ENCODE measurements at regions not wholly inside any gene's neighbourhood (a gene's known extent, or its start where the extent isn't known, plus 50 kb on each side); places are given as distances from the start of the nearest gene placed in this dataset.

- H3K27ac ChIP-seq (ENCODE audit: extremely low read depth, low read depth, low read length): no peak overlapping the region
- no peak for TF ChIP-seq ZNF791 (tag by site-specific recombination; IDR thresholded peaks at IDR 0.05)
- no peak for TF ChIP-seq INSM2 (tag by site-specific recombination; IDR thresholded peaks at IDR 0.05)
- TF ChIP-seq ZNF529 (tag by site-specific recombination; IDR thresholded peaks at IDR 0.05; ENCODE audit: insufficient replicate concordance): no peak
- no peak for TF ChIP-seq ZNF132 (tag by site-specific recombination; IDR thresholded peaks at IDR 0.05; ENCODE audit: borderline replicate concordance)
- no peak for TF ChIP-seq ZNF416 (tag by site-specific recombination; IDR thresholded peaks at IDR 0.05)
- POLR2A ChIA-PET: no interaction called here
- no peaks in the 10 kb centered on the region for H3K4me1 ChIP-seq (ENCODE audit: control insufficient read depth, insufficient read depth, low read length)
- no peak overlapping the region for H3K4me3 ChIP-seq (ENCODE audit: low read depth, low read length)
- CTCF ChIA-PET: interaction anchor here (0.7 kb wide), 1 partner anchor 9 kb away, joined by 3 read pairs; no protein-coding TSS in a partner anchor
- no peaks in the 10 kb centered on the region for H3K9me3 ChIP-seq (ENCODE audit: control insufficient read depth, insufficient read depth, low read depth, low read length)
- H3K36me3 ChIP-seq (ENCODE audit: control insufficient read depth in 2 of 2, insufficient read depth in 1 of 2, low read length in 2 of 2): no peaks in the 10 kb centered on the region
These were observed 67.3 kb downstream of the LRRC32 start for GRCh38 chr11:76603202-76603601.

All from HEK293 (cell line).